Endodermal cell (in vitro differentiated cells): ENCODE measurements at regions not wholly inside any gene's neighbourhood (a gene's known extent, or its start where the extent isn't known, plus 50 kb on each side); places are given as distances from the start of the nearest gene placed in this dataset.

ENCODE experiments used
- DNase-seq: peaks from one replicate; pipeline ENCODE4 v3.0.0-alpha.2; 2017
- H3K27ac ChIP-seq: 2 replicates; pipeline ENCODE4 v1.5.1; 2013; ENCODE audit warnings: mild to moderate bottlenecking, low read depth, low read length, moderate library complexity
- H3K27me3 ChIP-seq: 2 replicates; pipeline ENCODE4 v1.6.1; 2013; ENCODE audit warnings: mild to moderate bottlenecking, low read length, moderate library complexity; ENCODE audit not compliant: insufficient read depth, control insufficient read depth, poor library complexity, severe bottlenecking
- H3K36me3 ChIP-seq: 2 replicates; pipeline ENCODE4 v1.7.0; 2013; ENCODE audit warnings: mild to moderate bottlenecking, low read length, moderate library complexity; ENCODE audit not compliant: control insufficient read depth, insufficient read depth
- H3K4me1 ChIP-seq: one replicate; pipeline ENCODE4 v1.7.0; 2013; ENCODE audit warnings: low read length; ENCODE audit not compliant: control insufficient read depth, insufficient read depth
- H3K4me3 ChIP-seq: 2 replicates; pipeline ENCODE4 v1.5.1; 2013; ENCODE audit warnings: mild to moderate bottlenecking, low read length, moderate library complexity
- H3K9ac ChIP-seq: 2 replicates; pipeline ENCODE4 v1.6.1; 2013; ENCODE audit warnings: mild to moderate bottlenecking, low read length, moderate library complexity; ENCODE audit not compliant: poor library complexity, severe bottlenecking; ENCODE audit errors: extremely low read depth
- H3K9me3 ChIP-seq: 2 replicates; pipeline ENCODE4 v1.6.1; 2013; ENCODE audit warnings: mild to moderate bottlenecking, low read length, moderate library complexity; ENCODE audit not compliant: control insufficient read depth
- H3K27ac Mint-ChIP-seq: 2 replicates; pipeline ENCODE4 v1.8.0; 2020; ENCODE audit warnings: mixed read lengths
- H3K27me3 Mint-ChIP-seq: 2 replicates; pipeline ENCODE4 v1.8.0; 2021; ENCODE audit warnings: mild to moderate bottlenecking, mixed read lengths; ENCODE audit not compliant: insufficient read depth
- H3K36me3 Mint-ChIP-seq: 2 replicates; pipeline ENCODE4 v1.8.0; 2020; ENCODE audit warnings: low read depth, mixed read lengths
- H3K4me1 Mint-ChIP-seq: 2 replicates; pipeline ENCODE4 v1.8.0; 2020; ENCODE audit warnings: mixed read lengths
- H3K4me3 Mint-ChIP-seq: 2 replicates; pipeline ENCODE4 v1.8.0; 2020; ENCODE audit warnings: mild to moderate bottlenecking, moderate library complexity, mixed read lengths
- H3K9me3 Mint-ChIP-seq: 2 replicates; pipeline ENCODE4 v1.8.0; 2020; ENCODE audit warnings: mild to moderate bottlenecking, mixed read lengths
- CTCF ChIP-seq: fragments of 200-600 bp; sonication (generic); conservative IDR thresholded peaks from 2 replicates; pipeline ENCODE4 v1.5.0; 2021; ENCODE audit warnings: antibody characterized with exemption, mild to moderate bottlenecking
- WGBS, 2 experiments: methylation state at CpG; one replicate each; pipeline versions ENCODE4 v1.1.5 to v1.1.7; 2013; ENCODE audit warnings: missing lambda C conversion rate in 2 of 2, mixed read lengths in 1 of 2; ENCODE audit not compliant: insufficient coverage in 1 of 2, insufficient read length in 1 of 2; 5-methylcytosine and 5-hydroxymethylcytosine counted together

DNA sequence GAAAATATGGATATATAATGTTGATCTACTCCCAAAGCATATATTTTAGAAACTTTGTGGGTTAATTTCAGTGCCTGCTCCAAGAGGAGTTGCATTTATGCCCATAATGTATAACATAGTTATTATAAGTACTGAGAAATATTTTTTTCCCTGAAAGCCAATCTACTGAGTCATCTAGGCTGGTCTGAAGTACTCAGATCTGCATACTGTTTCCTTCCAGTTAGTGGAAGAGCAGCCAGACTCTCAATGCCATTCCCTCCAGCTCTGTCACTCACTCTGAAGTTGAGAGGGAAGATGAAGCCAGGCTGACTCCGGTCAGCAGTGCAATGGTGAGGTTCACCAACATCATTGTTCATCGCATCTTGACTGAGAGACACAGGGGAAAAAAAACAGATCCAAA lies 505.1 kb downstream of the PPARGC1A start:
- Mint-ChIP-seq H3K9me3 (no peaks in the 10 kb centered on the region), H3K27ac (no peak overlapping the region), H3K4me3 (no peak overlapping the region), H3K4me1 (no peaks in the 10 kb centered on the region), H3K36me3 (no peaks in the 10 kb centered on the region), H3K27me3 (no peaks in the 10 kb centered on the region)
- Histone ChIP-seq H3K9me3 (no peaks in the 10 kb centered on the region), H3K27ac (no peak overlapping the region), H3K4me3 (no peak overlapping the region), H3K36me3 (no peaks in the 10 kb centered on the region), H3K9ac (no peak overlapping the region), H3K4me1 (no peaks in the 10 kb centered on the region), H3K27me3 (no peaks in the 10 kb centered on the region)
- DNase-seq, result no peak
- TF ChIP-seq CTCF, result no peak
- 100% methylated on average over 2 of the region's 2 CpGs; no CpG with 5 or more reads in 1 of the 2 experiments for WGBS, 2 experiments

GRCh38 chr4:23382879-23383278 lies 507.0 kb downstream of the PPARGC1A start:
- Mint-ChIP-seq H3K4me3 (no peak overlapping the region), H3K9me3 (no peaks in the 10 kb centered on the region), H3K4me1 (no peaks in the 10 kb centered on the region), H3K27ac (no peak overlapping the region), H3K27me3 (no peaks in the 10 kb centered on the region), H3K36me3 (no peaks in the 10 kb centered on the region)
- no peaks in the 10 kb centered on the region for H3K9me3 ChIP-seq
- no peaks in the 10 kb centered on the region for H3K4me1 ChIP-seq
- no peak overlapping the region for H3K9ac ChIP-seq
- H3K27me3 ChIP-seq, result no peaks in the 10 kb centered on the region
- no peak overlapping the region for H3K27ac ChIP-seq
- H3K4me3 ChIP-seq, result no peak overlapping the region
- TF ChIP-seq CTCF, result no peak
- no peak for DNase-seq
- no peaks in the 10 kb centered on the region for H3K36me3 ChIP-seq

- Histone ChIP-seq H3K9me3 (no peaks in the 10 kb centered on the region), H3K4me3 (no peak overlapping the region), H3K27me3 (no peaks in the 10 kb centered on the region), H3K4me1 (no peaks in the 10 kb centered on the region), H3K36me3 (no peaks in the 10 kb centered on the region), H3K27ac (no peak overlapping the region), H3K9ac (no peak overlapping the region)
- Mint-ChIP-seq H3K36me3 (no peaks in the 10 kb centered on the region), H3K27me3 (peaks cover 6% of the 10 kb centered on the region), H3K9me3 (no peaks in the 10 kb centered on the region), H3K27ac (no peak overlapping the region), H3K4me1 (peaks cover 21% of the 10 kb centered on the region), H3K4me3 (no peak overlapping the region)
- no peak for TF ChIP-seq CTCF
- DNase-seq, result no peak
- WGBS, 2 experiments, result 73 to 76% methylated on average over 4 of the region's 4 CpGs
Observed at GRCh38 chr4:23374259-23374658, 515.6 kb downstream of the PPARGC1A start.
